DMS79 treated with DMSO at 0.1 percent for 48 hours (cell line): ENCODE measurements at regions not wholly inside any gene's neighbourhood (a gene's known extent, or its start where the extent isn't known, plus 50 kb on each side); places are given as distances from the start of the nearest gene placed in this dataset.
A peak's percentile ranks its signal among the peaks of the same experiment; 100 is the strongest.

ENCODE experiments used
- DNase-seq: peaks from one replicate; lab custom pipeline; 2025; lab: John Stamatoyannopoulos, UW

GRCh38 chr15:70555713-70556112 lies 207.6 kb downstream of the UACA start:
- no peak for DNase-seq

- DNase-seq: no peak
These were observed 215.4 kb downstream of the UACA start for GRCh38 chr15:70547846-70548487.

- no peak for DNase-seq
These were observed 217.8 kb downstream of the UACA start for GRCh38 chr15:70545526-70545925.

GRCh38 chr15:70541511-70541910 lies 221.8 kb downstream of the UACA start:
- no peak for DNase-seq

GRCh38 chr15:70539912-70540530 lies 223.3 kb downstream of the UACA start:
- DNase-seq: no peak

- no peak for DNase-seq
These were observed 223.9 kb downstream of the UACA start for GRCh38 chr15:70539409-70539808.

GRCh38 chr15:70538278-70538677 lies 225.1 kb downstream of the UACA start:
- DNase-seq: no peak

- DNase-seq: no peak
These were observed 227.4 kb downstream of the UACA start for GRCh38 chr15:70535955-70536338.

- DNase-seq: no peak
These were observed 228.0 kb downstream of the UACA start for GRCh38 chr15:70535071-70535954.

- no peak for DNase-seq
These were observed 229.2 kb downstream of the UACA start for GRCh38 chr15:70533931-70534742.

- DNase-seq: no peak
These were observed 230.7 kb downstream of the UACA start for GRCh38 chr15:70532531-70533186.

- no peak for DNase-seq
These were observed 231.8 kb downstream of the UACA start for GRCh38 chr15:70531576-70531975.

- no peak for DNase-seq
These were observed 232.5 kb downstream of the UACA start for GRCh38 chr15:70530906-70531305.

GRCh38 chr15:70530503-70530902 lies 232.9 kb downstream of the UACA start:
- DNase-seq: no peak

- DNase-seq: no peak
These were observed 233.3 kb downstream of the UACA start for GRCh38 chr15:70530017-70530499.

- DNase-seq: no peak
These were observed 234.5 kb downstream of the UACA start for GRCh38 chr15:70528816-70529215.

- DNase-seq: peak; percentile 59
These were observed 235.1 kb downstream of the UACA start for GRCh38 chr15:70528270-70528706.

GRCh38 chr15:70526974-70527325 lies 236.4 kb downstream of the UACA start:
- no peak for DNase-seq

- peak; percentile 83 for DNase-seq
These were observed 237.0 kb downstream of the UACA start for GRCh38 chr15:70526221-70526973.

GRCh38 chr15:70525551-70525950 lies 237.8 kb downstream of the UACA start:
- DNase-seq: peak; percentile 20

GRCh38 chr15:70524470-70524869 lies 238.9 kb downstream of the UACA start:
- DNase-seq: no peak
